Subcutaneous abdominal adipose tissue (tissue), 5 donors: ENCODE measurements at regions not wholly inside any gene's neighbourhood (a gene's known extent, or its start where the extent isn't known, plus 50 kb on each side); places are given as distances from the start of the nearest gene placed in this dataset.

Experiments
- H3K27ac ChIP-seq: one replicate; pipeline ENCODE4 v1.7.0; 2013; ENCODE audit warnings: low read depth, mild to moderate bottlenecking, inconsistent platforms, low read length, moderate library complexity
- H3K27me3 ChIP-seq, 5 donors: one replicate each; pipeline ENCODE4 v1.7.0; 2013; ENCODE audit warnings: low read length in 5 of 5, inconsistent platforms in 1 of 5; ENCODE audit not compliant: control insufficient read depth in 5 of 5, insufficient read depth in 4 of 5
- H3K36me3 ChIP-seq, 5 donors: one replicate each; pipeline ENCODE4 v1.7.0; 2013; ENCODE audit warnings: low read length in 5 of 5; ENCODE audit not compliant: control insufficient read depth in 5 of 5, insufficient read depth in 5 of 5
- H3K4me1 ChIP-seq, 5 donors: one replicate each; pipeline ENCODE4 v1.7.0; 2013; ENCODE audit warnings: low read length in 5 of 5, mild to moderate bottlenecking in 3 of 5, moderate library complexity in 1 of 5; ENCODE audit not compliant: control insufficient read depth in 5 of 5, insufficient read depth in 5 of 5
- H3K4me3 ChIP-seq, 5 donors: one replicate each; pipeline ENCODE4 v1.7.0; 2013; ENCODE audit warnings: low read length in 5 of 5, low read depth in 1 of 5
- H3K9ac ChIP-seq, 5 donors: one replicate each; pipeline ENCODE4 v1.7.0; 2013; ENCODE audit warnings: low read length in 5 of 5, mild to moderate bottlenecking in 4 of 5, moderate library complexity in 3 of 5
- H3K9me3 ChIP-seq, 5 donors: one replicate each; pipeline ENCODE4 v1.7.0; 2013; ENCODE audit warnings: low read length in 5 of 5; ENCODE audit not compliant: control insufficient read depth in 5 of 5
- donor health status: healthy.
- donor health status: healthy.
- donor health status: healthy.
- donor health status: healthy.
- donor health status: healthy.

DNA sequence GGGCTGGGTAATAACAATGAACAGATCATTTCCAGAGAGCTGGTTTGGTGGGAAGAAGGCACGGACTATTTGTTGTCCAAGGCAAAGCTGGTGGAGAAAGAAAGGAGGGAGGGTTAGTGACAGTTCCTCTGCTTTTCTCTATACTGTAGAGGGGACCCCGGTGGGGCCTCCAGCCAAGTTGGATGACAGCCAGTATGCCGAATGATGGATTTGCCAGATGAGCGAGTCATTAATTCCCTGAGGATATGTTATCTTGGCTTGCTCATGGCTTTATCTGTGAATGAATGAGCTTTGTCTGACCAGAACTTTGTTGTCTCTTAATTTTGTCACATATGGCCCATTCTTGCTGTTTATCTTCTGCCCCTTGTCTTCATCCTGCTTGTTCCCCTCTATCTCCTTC, 158.6 kb upstream of the GLRA1 start:
- H3K4me3 ChIP-seq = no peak overlapping the region
- H3K27me3 ChIP-seq = no peaks in the 10 kb centered on the region
- no peak overlapping the region for H3K9ac ChIP-seq
- no peaks in the 10 kb centered on the region for H3K4me1 ChIP-seq
- H3K27ac ChIP-seq = no peak overlapping the region
- H3K9me3 ChIP-seq = peaks cover 0 to 3% (median 0%) of the 10 kb centered on the region in 5 donors
- H3K36me3 ChIP-seq = no peaks in the 10 kb centered on the region

DNA sequence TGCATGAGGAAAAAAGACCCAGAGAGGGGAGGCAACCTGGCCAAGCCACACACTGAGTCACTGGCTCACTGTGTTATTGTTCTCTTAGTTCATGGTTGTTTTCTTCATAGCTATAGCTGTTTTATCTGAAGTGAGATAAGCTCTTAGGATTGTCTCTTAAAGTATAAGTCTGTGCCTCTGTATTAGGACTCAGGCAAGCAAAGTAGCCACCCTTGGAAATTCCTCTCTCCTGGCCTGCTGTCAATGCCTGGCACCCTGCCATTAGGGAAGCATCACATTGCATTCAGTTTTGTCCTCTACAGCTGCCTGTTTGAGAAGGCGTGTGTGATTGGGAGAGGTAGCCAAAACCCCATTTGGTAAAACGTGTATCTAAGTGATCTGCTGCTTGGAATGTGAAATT, 147.4 kb upstream of the GLRA1 start:
- Histone ChIP-seq H3K36me3 (no peaks in the 10 kb centered on the region), H3K9ac (no peak overlapping the region), H3K4me1 (no peaks in the 10 kb centered on the region), H3K9me3 (peaks cover 0 to 5% (median 0%) of the 10 kb centered on the region in 5 donors), H3K27me3 (no peaks in the 10 kb centered on the region), H3K27ac (no peak overlapping the region), H3K4me3 (no peak overlapping the region)

DNA sequence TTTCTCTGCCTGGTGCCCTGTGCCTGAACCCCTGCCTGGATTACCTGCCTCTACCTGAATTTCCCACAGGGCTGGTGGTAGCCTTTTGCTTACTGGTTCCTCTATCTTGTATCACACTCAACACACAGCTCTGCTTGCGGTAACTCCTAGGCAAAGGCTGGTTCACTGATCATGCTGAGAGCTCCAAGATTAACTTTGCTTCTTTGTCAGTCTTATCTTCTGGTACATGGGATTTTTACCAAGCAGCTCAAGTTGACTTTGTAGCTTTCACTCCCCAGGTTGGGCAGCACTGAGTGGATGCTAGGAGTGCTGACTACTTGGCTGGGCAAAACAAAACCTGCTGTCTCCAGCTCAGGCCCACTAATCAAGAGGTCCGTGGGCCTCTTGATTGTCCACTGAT, 145.9 kb upstream of the GLRA1 start:
- H3K4me1 ChIP-seq = no peaks in the 10 kb centered on the region
- H3K4me3 ChIP-seq = no peak overlapping the region
- H3K27ac ChIP-seq = no peak overlapping the region
- H3K36me3 ChIP-seq = no peaks in the 10 kb centered on the region
- peaks cover 0 to 5% (median 0%) of the 10 kb centered on the region in 5 donors for H3K9me3 ChIP-seq
- H3K27me3 ChIP-seq = no peaks in the 10 kb centered on the region
- no peak overlapping the region for H3K9ac ChIP-seq

DNA sequence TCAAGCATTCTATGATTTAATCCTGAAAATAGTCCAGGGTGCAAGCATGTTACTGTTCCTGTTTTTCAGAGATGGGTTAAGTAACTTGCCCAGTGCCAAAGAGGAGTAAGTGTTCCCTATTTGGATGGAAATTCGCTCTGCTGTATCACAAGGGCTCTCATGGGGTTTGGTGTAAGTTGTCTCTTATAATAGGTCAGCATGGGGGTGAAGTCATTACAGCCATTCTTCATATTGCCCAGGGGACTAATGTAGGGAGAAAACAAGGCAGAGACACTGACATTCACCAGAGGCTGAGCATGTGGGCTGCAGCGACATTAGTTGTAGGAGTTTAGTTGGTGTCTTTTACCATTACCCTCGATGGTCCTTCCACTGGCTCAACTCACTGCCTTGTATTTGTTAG, 142.1 kb upstream of the GLRA1 start:
- Histone ChIP-seq H3K27me3 (no peaks in the 10 kb centered on the region), H3K9me3 (no peaks in the 10 kb centered on the region), H3K4me1 (no peaks in the 10 kb centered on the region), H3K4me3 (no peak overlapping the region), H3K9ac (no peak overlapping the region), H3K27ac (no peak overlapping the region), H3K36me3 (no peaks in the 10 kb centered on the region)

DNA sequence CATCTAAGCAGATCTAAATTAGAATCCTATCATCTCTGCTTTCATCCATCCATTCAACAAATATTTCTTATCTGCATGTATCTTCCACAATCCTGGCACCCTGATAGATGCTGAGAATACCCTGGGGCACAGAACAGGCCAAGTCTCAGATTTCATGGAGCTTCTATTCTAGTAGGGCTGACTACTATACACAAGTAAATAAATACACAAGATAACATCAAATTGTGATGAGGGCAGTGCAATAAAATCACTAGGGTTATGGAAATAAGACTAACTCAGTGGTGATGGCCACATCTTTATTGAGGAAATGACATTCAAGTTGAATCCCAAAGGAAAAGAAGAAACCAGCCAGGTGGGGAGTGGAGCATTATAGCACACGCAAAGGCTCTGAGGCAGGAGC, 138.4 kb upstream of the GLRA1 start:
- H3K27ac ChIP-seq = no peak overlapping the region
- no peaks in the 10 kb centered on the region for H3K36me3 ChIP-seq
- no peaks in the 10 kb centered on the region for H3K27me3 ChIP-seq
- no peaks in the 10 kb centered on the region for H3K4me1 ChIP-seq
- no peak overlapping the region for H3K4me3 ChIP-seq
- no peak overlapping the region for H3K9ac ChIP-seq
- H3K9me3 ChIP-seq = no peaks in the 10 kb centered on the region

DNA sequence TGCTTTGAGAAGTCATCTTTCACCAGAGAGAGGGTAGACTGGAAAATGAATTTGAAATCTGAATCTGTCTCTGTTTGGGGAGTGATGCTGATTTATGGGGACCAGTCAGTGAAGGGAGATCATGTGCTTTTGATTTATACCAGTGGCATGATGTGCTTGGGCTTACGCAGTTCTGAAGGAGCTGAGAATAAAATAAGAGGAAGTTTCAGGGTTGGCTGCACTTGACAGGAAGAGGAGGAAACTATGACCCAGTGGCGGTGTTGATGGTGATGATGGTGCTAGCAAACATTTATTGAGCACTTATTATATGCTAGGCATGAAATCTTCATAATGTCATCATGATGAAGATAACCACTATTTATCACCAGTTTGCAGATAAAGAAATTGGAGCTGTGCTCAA, 136.4 kb upstream of the GLRA1 start:
- H3K9ac ChIP-seq = no peak overlapping the region
- H3K4me1 ChIP-seq = no peaks in the 10 kb centered on the region
- no peaks in the 10 kb centered on the region for H3K27me3 ChIP-seq
- H3K27ac ChIP-seq = no peak overlapping the region
- no peaks in the 10 kb centered on the region for H3K36me3 ChIP-seq
- no peak overlapping the region for H3K4me3 ChIP-seq
- no peaks in the 10 kb centered on the region for H3K9me3 ChIP-seq

DNA sequence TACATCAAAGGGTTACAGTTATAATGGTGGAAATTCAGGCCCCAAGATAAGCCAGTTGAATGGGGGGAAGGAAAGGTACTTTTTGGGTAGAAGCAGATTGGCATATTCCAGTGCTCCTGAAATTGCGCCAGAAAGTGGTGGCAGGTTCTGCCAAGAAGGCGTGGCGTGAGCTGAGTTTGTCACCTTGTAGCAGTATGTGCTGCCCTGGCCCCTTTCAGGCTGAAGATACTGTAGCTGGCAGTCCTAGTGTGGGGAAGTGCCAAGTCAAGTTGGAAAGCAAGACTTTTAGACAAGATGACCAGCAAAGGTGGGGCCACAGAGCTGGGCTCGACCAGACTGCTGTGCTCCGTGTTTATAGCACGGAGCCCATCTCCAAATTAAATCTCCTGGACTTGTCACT, 133.6 kb upstream of the GLRA1 start:
- Histone ChIP-seq H3K36me3 (no peaks in the 10 kb centered on the region), H3K9me3 (no peaks in the 10 kb centered on the region), H3K4me3 (no peak overlapping the region), H3K9ac (no peak overlapping the region), H3K27me3 (no peaks in the 10 kb centered on the region), H3K27ac (no peak overlapping the region), H3K4me1 (peaks cover 0 to 8% (median 0%) of the 10 kb centered on the region in 5 donors)

DNA sequence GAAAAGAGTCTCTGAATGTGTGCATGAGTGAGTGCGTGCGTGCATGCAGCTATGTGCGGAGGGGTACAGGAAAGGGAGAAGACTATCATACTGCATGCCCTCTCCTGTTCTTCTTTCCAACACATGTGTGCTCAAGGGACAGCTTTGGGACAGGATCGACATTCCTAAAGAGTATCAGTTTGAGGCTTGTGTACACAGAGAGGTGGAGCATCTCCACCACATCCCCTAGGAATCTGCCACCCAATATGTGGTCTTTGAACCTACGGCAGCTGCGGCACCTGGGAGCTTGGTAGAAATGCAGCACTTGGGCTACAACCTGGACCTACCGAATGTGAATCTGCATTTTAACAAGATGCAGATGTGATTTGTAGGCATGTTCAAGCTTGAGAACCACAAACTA, 132.3 kb upstream of the GLRA1 start:
- H3K27ac ChIP-seq = no peak overlapping the region
- no peaks in the 10 kb centered on the region for H3K27me3 ChIP-seq
- H3K36me3 ChIP-seq = no peaks in the 10 kb centered on the region
- no peaks in the 10 kb centered on the region for H3K9me3 ChIP-seq
- H3K4me1 ChIP-seq = peaks cover 0 to 19% (median 5%) of the 10 kb centered on the region in 5 donors
- H3K4me3 ChIP-seq = no peak overlapping the region
- no peak overlapping the region for H3K9ac ChIP-seq

DNA sequence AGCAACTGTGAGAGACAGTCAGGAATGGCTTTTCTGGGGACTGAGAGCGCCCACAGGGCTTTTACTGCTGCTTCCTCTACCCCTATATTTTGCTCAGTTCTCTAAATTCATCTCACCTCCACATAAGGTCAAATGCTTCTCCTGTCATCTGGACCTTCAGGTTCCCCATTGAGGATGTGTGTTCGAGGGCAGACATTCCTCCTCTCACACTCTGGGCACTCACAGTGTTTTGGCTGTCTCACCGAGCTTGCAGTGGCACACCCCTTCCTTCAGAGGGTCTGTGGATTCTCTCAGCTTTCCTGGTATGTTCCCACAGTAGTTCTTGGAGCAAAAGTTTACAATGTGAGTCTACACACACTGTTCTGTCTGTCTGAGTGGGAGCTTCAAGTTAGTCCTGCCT, 127.8 kb upstream of the GLRA1 start:
- no peak overlapping the region for H3K9ac ChIP-seq
- no peak overlapping the region for H3K27ac ChIP-seq
- no peak overlapping the region for H3K4me3 ChIP-seq
- H3K36me3 ChIP-seq = no peaks in the 10 kb centered on the region
- H3K4me1 ChIP-seq = peaks cover 0 to 21% (median 5%) of the 10 kb centered on the region in 5 donors
- H3K27me3 ChIP-seq = no peaks in the 10 kb centered on the region
- H3K9me3 ChIP-seq = peaks cover 3 to 10% (median 7%) of the 10 kb centered on the region in 5 donors

DNA sequence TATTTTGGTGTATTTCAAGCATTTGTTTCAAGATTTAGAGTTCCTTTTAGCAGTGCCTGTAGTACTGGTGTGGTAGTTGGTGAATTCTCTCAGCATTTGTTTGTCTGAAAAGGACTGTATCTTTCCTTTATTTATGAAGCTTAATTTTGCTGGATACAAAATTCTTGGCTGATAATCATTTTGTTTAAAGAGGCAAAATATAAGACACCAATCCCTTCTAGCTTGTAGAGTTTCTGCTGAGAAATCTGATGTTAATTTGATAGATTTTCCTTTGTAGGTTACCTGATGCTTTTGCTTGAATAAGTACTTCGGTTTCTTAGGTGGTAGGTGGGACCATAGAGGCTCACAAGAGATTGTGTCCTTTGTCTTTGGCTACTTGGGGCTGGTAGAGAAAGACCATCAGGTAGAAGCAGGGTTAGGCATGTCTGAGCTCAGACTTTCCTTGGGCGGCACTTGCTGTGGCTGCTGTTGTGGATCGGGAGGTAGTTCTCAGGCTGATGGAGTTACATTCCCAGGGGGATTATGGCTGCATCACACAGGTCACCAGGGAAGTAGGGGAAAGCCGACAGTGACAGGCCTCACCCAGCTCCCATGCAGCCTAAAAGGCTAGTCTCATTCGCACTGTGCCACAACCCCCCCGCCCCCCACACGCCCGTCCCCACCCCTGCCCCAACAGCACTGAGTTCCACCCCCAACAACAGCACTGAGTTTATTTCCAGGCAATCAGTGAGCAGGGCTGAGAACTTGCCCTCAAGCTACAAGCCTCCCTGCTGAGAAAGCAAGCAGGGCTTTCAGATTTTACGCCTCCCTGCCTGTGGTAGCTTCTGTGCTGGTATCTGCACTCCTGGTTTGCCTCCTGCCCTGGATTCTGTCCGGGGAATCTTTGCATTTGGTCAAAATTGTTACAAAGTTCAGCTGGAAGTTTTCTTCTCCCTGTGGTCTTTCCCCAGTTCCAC, 127.1 kb upstream of the GLRA1 start:
- Histone ChIP-seq H3K9ac (no peak overlapping the region), H3K27me3 (no peaks in the 10 kb centered on the region), H3K4me3 (no peak overlapping the region), H3K9me3 (peaks cover 3 to 10% (median 7%) of the 10 kb centered on the region in 5 donors), H3K36me3 (no peaks in the 10 kb centered on the region), H3K27ac (no peak overlapping the region), H3K4me1 (peaks cover 0 to 21% (median 5%) of the 10 kb centered on the region in 5 donors)
